Hepatocyte (in vitro differentiated cells): ENCODE measurements at regions not wholly inside any gene's neighbourhood (a gene's known extent, or its start where the extent isn't known, plus 50 kb on each side); places are given as distances from the start of the nearest gene placed in this dataset.

Source experiments
- EZH2 ChIP-seq: fragments of 200-600 bp; sonication (generic); IDR thresholded peaks from 2 replicates; pipeline ENCODE4 v1.6.1; 2016; ENCODE audit warnings: antibody characterized with exemption, mild to moderate bottlenecking, borderline replicate concordance
- EZH2phosphoT487 ChIP-seq: fragments of 200-600 bp; sonication (generic); IDR thresholded peaks from one replicate; pipeline ENCODE4 v1.6.1; 2018; ENCODE audit warnings: antibody characterized with exemption, mild to moderate bottlenecking, low read depth, moderate library complexity; ENCODE audit not compliant: unreplicated experiment, severe bottlenecking
- TF ChIP-seq, protein P1 (sequence below): fragments of 200-600 bp; sonication (generic); IDR thresholded peaks from 2 replicates; pipeline ENCODE4 v1.5.1; 2016; ENCODE audit warnings: antibody characterized with exemption, mild to moderate bottlenecking; ENCODE audit not compliant: poor library complexity

DNA sequence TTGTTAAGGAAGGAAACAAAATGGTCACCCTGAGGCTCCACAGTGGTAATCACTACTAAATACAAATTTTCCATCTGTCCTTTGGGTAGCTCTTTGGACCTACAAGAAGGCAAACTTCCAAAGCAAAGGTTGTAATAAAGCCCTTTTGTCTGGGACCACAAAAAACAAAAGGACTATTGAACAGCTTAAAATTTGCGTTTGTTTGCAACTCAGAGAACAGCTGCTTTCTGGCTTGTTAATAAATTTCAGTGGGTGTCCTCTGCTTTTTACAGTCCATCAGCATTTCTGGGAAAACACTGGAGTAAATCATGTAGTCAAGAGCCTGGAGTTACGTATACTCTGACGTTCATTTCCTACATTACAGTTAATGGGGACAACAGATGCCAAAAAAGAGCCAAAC, 439.7 kb upstream of the DIAPH2 start:
- TF ChIP-seq, protein P1, sequence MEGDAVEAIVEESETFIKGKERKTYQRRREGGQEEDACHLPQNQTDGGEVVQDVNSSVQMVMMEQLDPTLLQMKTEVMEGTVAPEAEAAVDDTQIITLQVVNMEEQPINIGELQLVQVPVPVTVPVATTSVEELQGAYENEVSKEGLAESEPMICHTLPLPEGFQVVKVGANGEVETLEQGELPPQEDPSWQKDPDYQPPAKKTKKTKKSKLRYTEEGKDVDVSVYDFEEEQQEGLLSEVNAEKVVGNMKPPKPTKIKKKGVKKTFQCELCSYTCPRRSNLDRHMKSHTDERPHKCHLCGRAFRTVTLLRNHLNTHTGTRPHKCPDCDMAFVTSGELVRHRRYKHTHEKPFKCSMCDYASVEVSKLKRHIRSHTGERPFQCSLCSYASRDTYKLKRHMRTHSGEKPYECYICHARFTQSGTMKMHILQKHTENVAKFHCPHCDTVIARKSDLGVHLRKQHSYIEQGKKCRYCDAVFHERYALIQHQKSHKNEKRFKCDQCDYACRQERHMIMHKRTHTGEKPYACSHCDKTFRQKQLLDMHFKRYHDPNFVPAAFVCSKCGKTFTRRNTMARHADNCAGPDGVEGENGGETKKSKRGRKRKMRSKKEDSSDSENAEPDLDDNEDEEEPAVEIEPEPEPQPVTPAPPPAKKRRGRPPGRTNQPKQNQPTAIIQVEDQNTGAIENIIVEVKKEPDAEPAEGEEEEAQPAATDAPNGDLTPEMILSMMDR: no peak
- TF ChIP-seq EZH2phosphoT487 (no peak), EZH2 (no peak)
